ENCODE measurements at regions not wholly inside any gene's neighbourhood (a gene's known extent, or its start where the extent isn't known, plus 50 kb on each side); places are given as distances from the start of the nearest gene placed in this dataset.

DNA sequence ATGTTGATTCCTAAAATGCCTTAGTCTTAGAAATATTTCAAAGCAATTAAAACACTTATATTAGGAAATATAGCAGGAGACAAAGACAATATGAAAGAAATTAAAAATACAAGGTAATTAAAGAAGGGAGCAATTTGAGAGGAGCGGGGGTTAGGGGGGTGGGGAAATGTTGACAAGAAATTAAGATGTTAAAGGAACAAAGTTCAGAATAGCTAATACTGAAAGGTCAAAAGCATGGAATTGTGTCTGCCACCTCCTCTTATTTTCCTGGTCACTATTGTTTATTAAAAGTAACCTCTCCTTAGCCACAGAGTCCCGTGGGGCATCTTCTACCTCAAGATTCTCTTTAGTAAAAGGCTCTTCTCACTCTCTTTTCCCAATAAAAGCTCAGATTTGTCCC, 244.1 kb downstream of the MREG start:
- Histone ChIP-seq H3K36me3 (ENCODE audit: control insufficient read depth in 4 of 4, insufficient read depth in 3 of 4, low read depth in 1 of 4, low read length in 3 of 4) (no peaks in the 10 kb centered on the region), H3K27ac (ENCODE audit: low read depth in 1 of 2, low read length in 2 of 2) (no peak overlapping the region), H3K27me3 (ENCODE audit: control insufficient read depth in 4 of 4, insufficient read depth in 4 of 4, low read length in 3 of 4) (no peaks in the 10 kb centered on the region), H3K9me3 (ENCODE audit: control insufficient read depth in 4 of 4, low read length in 3 of 4) (no peaks in the 10 kb centered on the region), H3K4me1 (ENCODE audit: control insufficient read depth in 4 of 4, insufficient read depth in 4 of 4, low read length in 3 of 4) (no peaks in the 10 kb centered on the region), H3K9ac (ENCODE audit: low read depth in 1 of 2, low read length in 2 of 2) (no peak overlapping the region), H3K4me3 (ENCODE audit: low read depth in 1 of 3, low read length in 3 of 3) (no peak overlapping the region)
- DNase-seq (ENCODE audit: low spot score), result no peak
- WGBS, result 89% methylated on average over 2 of the region's 2 CpGs
- TF ChIP-seq HNF4A (conservative IDR thresholded peaks at IDR 0.05), result no peak
- TF ChIP-seq, protein P1, sequence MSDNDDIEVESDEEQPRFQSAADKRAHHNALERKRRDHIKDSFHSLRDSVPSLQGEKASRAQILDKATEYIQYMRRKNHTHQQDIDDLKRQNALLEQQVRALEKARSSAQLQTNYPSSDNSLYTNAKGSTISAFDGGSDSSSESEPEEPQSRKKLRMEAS (IDR thresholded peaks at IDR 0.05), result no peak
- TF ChIP-seq NR2F2 (IDR thresholded peaks at IDR 0.05), result no peak
- TF ChIP-seq TAF1 (conservative IDR thresholded peaks at IDR 0.05), result no peak
- no peak for TF ChIP-seq ZBTB33 (IDR thresholded peaks at IDR 0.05)
- TF ChIP-seq, protein P2, sequence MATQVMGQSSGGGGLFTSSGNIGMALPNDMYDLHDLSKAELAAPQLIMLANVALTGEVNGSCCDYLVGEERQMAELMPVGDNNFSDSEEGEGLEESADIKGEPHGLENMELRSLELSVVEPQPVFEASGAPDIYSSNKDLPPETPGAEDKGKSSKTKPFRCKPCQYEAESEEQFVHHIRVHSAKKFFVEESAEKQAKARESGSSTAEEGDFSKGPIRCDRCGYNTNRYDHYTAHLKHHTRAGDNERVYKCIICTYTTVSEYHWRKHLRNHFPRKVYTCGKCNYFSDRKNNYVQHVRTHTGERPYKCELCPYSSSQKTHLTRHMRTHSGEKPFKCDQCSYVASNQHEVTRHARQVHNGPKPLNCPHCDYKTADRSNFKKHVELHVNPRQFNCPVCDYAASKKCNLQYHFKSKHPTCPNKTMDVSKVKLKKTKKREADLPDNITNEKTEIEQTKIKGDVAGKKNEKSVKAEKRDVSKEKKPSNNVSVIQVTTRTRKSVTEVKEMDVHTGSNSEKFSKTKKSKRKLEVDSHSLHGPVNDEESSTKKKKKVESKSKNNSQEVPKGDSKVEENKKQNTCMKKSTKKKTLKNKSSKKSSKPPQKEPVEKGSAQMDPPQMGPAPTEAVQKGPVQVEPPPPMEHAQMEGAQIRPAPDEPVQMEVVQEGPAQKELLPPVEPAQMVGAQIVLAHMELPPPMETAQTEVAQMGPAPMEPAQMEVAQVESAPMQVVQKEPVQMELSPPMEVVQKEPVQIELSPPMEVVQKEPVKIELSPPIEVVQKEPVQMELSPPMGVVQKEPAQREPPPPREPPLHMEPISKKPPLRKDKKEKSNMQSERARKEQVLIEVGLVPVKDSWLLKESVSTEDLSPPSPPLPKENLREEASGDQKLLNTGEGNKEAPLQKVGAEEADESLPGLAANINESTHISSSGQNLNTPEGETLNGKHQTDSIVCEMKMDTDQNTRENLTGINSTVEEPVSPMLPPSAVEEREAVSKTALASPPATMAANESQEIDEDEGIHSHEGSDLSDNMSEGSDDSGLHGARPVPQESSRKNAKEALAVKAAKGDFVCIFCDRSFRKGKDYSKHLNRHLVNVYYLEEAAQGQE (IDR thresholded peaks at IDR 0.05), result no peak
- TF ChIP-seq SP1 (IDR thresholded peaks at IDR 0.05), result no peak
- no peak for TF ChIP-seq EGR1 (IDR thresholded peaks at IDR 0.05; ENCODE audit: low read depth in 2 of 2)
- TF ChIP-seq FOXA2 (IDR thresholded peaks at IDR 0.05), result no peak
- TF ChIP-seq FOXA1 (IDR thresholded peaks at IDR 0.05), result no peak
- TF ChIP-seq JUND (IDR thresholded peaks at IDR 0.05), result no peak
- TF ChIP-seq RXRA (IDR thresholded peaks at IDR 0.05), result no peak

DNA sequence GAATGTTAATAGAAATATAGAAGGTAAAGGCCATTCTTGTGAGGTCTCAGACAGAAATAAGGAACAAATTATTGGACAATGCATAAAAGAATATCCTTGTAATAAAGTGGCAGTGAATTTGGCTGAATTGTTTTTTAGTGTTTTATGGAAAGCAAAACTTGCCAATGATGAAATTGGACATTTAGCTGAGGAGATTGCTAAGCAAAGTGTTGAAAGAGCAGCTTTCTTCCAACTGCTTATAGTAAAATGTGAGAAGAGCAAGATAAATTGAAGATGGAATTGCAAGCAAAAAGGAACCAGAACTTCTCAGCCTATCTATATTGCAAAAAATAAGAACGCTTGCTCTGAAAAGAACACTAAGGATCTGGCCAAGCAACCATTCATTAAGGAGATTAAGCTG, 245.7 kb downstream of the MREG start:
- no peak overlapping the region for H3K9ac ChIP-seq (ENCODE audit: low read depth in 1 of 2, low read length in 2 of 2)
- H3K4me1 ChIP-seq (ENCODE audit: control insufficient read depth in 4 of 4, insufficient read depth in 4 of 4, low read length in 3 of 4), result no peaks in the 10 kb centered on the region
- no peak for DNase-seq (ENCODE audit: low spot score)
- no peaks in the 10 kb centered on the region for H3K9me3 ChIP-seq (ENCODE audit: control insufficient read depth in 4 of 4, low read length in 3 of 4)
- no peak for TF ChIP-seq HNF4A (conservative IDR thresholded peaks at IDR 0.05)
- TF ChIP-seq FOXA1 (IDR thresholded peaks at IDR 0.05), result no peak
- TF ChIP-seq TAF1 (conservative IDR thresholded peaks at IDR 0.05), result no peak
- no peak for TF ChIP-seq YY1 (IDR thresholded peaks at IDR 0.05)
- TF ChIP-seq FOXA2 (IDR thresholded peaks at IDR 0.05), result no peak
- no peak for TF ChIP-seq RXRA (IDR thresholded peaks at IDR 0.05)
- no peaks in the 10 kb centered on the region for H3K36me3 ChIP-seq (ENCODE audit: control insufficient read depth in 4 of 4, insufficient read depth in 3 of 4, low read depth in 1 of 4, low read length in 3 of 4)
- no peak overlapping the region for H3K4me3 ChIP-seq (ENCODE audit: low read depth in 1 of 3, low read length in 3 of 3)
- H3K27me3 ChIP-seq (ENCODE audit: control insufficient read depth in 4 of 4, insufficient read depth in 4 of 4, low read length in 3 of 4), result no peaks in the 10 kb centered on the region
- H3K27ac ChIP-seq (ENCODE audit: low read depth in 1 of 2, low read length in 2 of 2), result no peak overlapping the region
- 97% methylated on average over 1 of the region's 1 CpG for WGBS

DNA sequence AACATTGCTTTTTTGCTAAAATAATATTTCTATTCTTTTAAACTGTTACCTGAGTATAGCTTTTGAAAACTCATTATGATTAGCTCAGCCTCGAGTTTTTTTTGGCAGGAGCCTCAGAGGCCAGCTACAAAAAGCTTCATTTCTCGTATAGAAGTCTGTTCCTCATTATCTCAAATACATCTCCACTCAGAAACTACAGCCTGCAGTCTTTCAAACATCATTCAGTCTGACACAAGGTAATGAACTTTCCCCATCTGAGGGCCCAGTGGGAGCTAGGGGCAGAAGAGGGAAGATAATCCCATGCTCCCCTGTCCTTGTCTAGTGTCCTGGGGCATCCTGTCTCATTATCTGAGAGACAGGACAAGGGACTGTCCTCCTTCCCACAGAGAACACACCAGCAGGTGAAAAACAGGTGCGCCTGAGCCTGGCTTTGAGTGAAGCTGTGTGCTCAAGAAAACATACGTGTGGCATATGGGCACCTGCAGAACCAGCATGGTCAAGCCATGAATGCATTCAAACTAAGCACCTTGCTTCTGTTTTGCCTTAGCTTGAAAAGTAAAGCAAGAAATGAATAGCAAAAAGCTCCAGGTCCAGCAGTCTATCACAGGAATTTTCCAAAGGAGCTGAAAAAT, 247.5 kb downstream of the MREG start:
- no peak for DNase-seq (ENCODE audit: low spot score)
- TF ChIP-seq JUND (IDR thresholded peaks at IDR 0.05) (no peak), TAF1 (conservative IDR thresholded peaks at IDR 0.05) (no peak), SP1 (IDR thresholded peaks at IDR 0.05) (no peak), HNF4A (conservative IDR thresholded peaks at IDR 0.05) (no peak), FOXA1 (IDR thresholded peaks at IDR 0.05) (no peak), ZBTB33 (IDR thresholded peaks at IDR 0.05) (no peak), RXRA (IDR thresholded peaks at IDR 0.05) (no peak), NR2F2 (IDR thresholded peaks at IDR 0.05) (no peak), RAD21 (IDR thresholded peaks at IDR 0.05) (no peak), GABPA (IDR thresholded peaks at IDR 0.05 in 1 of 2, conservative IDR thresholded peaks at IDR 0.05 in 1 of 2) (no peak), EGR1 (IDR thresholded peaks at IDR 0.05; ENCODE audit: low read depth in 2 of 2) (no peak)
- TF ChIP-seq, protein P1 (IDR thresholded peaks at IDR 0.05), result no peak
- TF ChIP-seq, protein P3, sequence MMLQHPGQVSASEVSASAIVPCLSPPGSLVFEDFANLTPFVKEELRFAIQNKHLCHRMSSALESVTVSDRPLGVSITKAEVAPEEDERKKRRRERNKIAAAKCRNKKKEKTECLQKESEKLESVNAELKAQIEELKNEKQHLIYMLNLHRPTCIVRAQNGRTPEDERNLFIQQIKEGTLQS (IDR thresholded peaks at IDR 0.05), result no peak

More for the DNA sequence above, 247.5 kb downstream of the MREG start:
- no peak overlapping the region for H3K9ac ChIP-seq (ENCODE audit: low read depth in 1 of 2, low read length in 2 of 2)
- H3K4me1 ChIP-seq (ENCODE audit: control insufficient read depth in 4 of 4, insufficient read depth in 4 of 4, low read length in 3 of 4), result no peaks in the 10 kb centered on the region
- H3K4me3 ChIP-seq (ENCODE audit: low read depth in 1 of 3, low read length in 3 of 3), result no peak overlapping the region
- 91% methylated on average over 4 of the region's 4 CpGs for WGBS
- no peaks in the 10 kb centered on the region for H3K36me3 ChIP-seq (ENCODE audit: control insufficient read depth in 4 of 4, insufficient read depth in 3 of 4, low read depth in 1 of 4, low read length in 3 of 4)
- H3K27me3 ChIP-seq (ENCODE audit: control insufficient read depth in 4 of 4, insufficient read depth in 4 of 4, low read length in 3 of 4), result no peaks in the 10 kb centered on the region
- H3K27ac ChIP-seq (ENCODE audit: low read depth in 1 of 2, low read length in 2 of 2), result no peak overlapping the region
- no peaks in the 10 kb centered on the region for H3K9me3 ChIP-seq (ENCODE audit: control insufficient read depth in 4 of 4, low read length in 3 of 4)

Data from liver (tissue), 7 donors.